WTC11 (cell line): ENCODE measurements at regions not wholly inside any gene's neighbourhood (a gene's known extent, or its start where the extent isn't known, plus 50 kb on each side); places are given as distances from the start of the nearest gene placed in this dataset.

Source experiments
- ATAC-seq: fragments of 200-7000 bp; cut with Tn5 transposase; 2 replicates; pipeline ENCODE4 v1.10.0; 2021; ENCODE audit warnings: mild to moderate bottlenecking, moderate library complexity
- CTCF ChIA-PET: fragments of 300-600 bp; sonication (Branson Sonifier 250); formaldehyde crosslinking; loops from one replicate; lab custom pipeline; 2021; ENCODE audit warnings: antibody characterized with exemption; lab: Charles Lee
- POLR2A ChIA-PET: fragments of 350-600 bp; sonication (Branson Sonifier 250); formaldehyde crosslinking; loops from one replicate; lab custom pipeline; 2021; ENCODE audit warnings: antibody characterized with exemption; lab: Charles Lee
- DNase-seq: peaks from one replicate; pipeline ENCODE4 v3.0.0; 2021; ENCODE audit warnings: low spot score
- H3K27ac Mint-ChIP-seq: 2 replicates; pipeline ENCODE4 v1.8.0; 2021; ENCODE audit warnings: mixed read lengths
- H3K27me3 Mint-ChIP-seq: 2 replicates; pipeline ENCODE4 v1.8.0; 2021; ENCODE audit warnings: low read depth, mild to moderate bottlenecking, moderate library complexity, mixed read lengths
- H3K36me3 Mint-ChIP-seq: 2 replicates; pipeline ENCODE4 v1.8.0; 2021; ENCODE audit warnings: mixed read lengths
- H3K4me1 Mint-ChIP-seq: 2 replicates; pipeline ENCODE4 v1.8.0; 2022; ENCODE audit warnings: mixed read lengths
- H3K4me3 Mint-ChIP-seq: 2 replicates; pipeline ENCODE4 v1.8.0; 2021; ENCODE audit warnings: mild to moderate bottlenecking, moderate library complexity, mixed read lengths
- H3K9me3 Mint-ChIP-seq: 2 replicates; pipeline ENCODE4 v1.8.0; 2021; ENCODE audit warnings: mixed read lengths
- AR ChIP-seq: fragments of 250-450 bp; sonication (Bioruptor Pico); IDR thresholded peaks from 2 replicates; pipeline ENCODE4 v1.9.0; 2021; ENCODE audit warnings: mild to moderate bottlenecking
- ATF1 ChIP-seq: sonication (generic); formaldehyde crosslinking; IDR thresholded peaks from 2 replicates; pipeline ENCODE4 v1.8.1; 2023; ENCODE audit warnings: mild to moderate bottlenecking, moderate library complexity, missing genetic modification reagents
- CTCF ChIP-seq: fragments of 200-600 bp; IDR thresholded peaks from 2 replicates; pipeline ENCODE4 v1.8.0; 2022; ENCODE audit warnings: antibody characterized with exemption
- ETV6 ChIP-seq: sonication (generic); formaldehyde crosslinking; IDR thresholded peaks from 2 replicates; pipeline ENCODE4 v1.8.1; 2022; ENCODE audit warnings: mild to moderate bottlenecking, missing genetic modification reagents
- FOXP1 ChIP-seq: sonication (generic); formaldehyde crosslinking; IDR thresholded peaks from 2 replicates; pipeline ENCODE4 v1.8.0; 2022; ENCODE audit warnings: missing genetic modification reagents, mild to moderate bottlenecking, moderate library complexity, borderline replicate concordance
- HMGXB4 ChIP-seq: sonication (generic); formaldehyde crosslinking; IDR thresholded peaks from 2 replicates; pipeline ENCODE4 v1.8.1; 2023; ENCODE audit warnings: mild to moderate bottlenecking, moderate library complexity, missing genetic modification reagents
- IRF2 ChIP-seq: sonication (generic); formaldehyde crosslinking; IDR thresholded peaks from 2 replicates; pipeline ENCODE4 v1.8.0; 2022; ENCODE audit warnings: low read depth, missing genetic modification reagents, borderline replicate concordance
- JUN ChIP-seq: sonication (generic); formaldehyde crosslinking; IDR thresholded peaks from 2 replicates; pipeline ENCODE4 v1.8.0; 2023; ENCODE audit warnings: mild to moderate bottlenecking, missing genetic modification reagents
- NFYB ChIP-seq: sonication (generic); formaldehyde crosslinking; conservative IDR thresholded peaks from 2 replicates; pipeline ENCODE4 v1.8.0; 2022; ENCODE audit warnings: low read depth, missing genetic modification reagents
- SMAD4 ChIP-seq: sonication (generic); formaldehyde crosslinking; IDR thresholded peaks from 2 replicates; pipeline ENCODE4 v1.8.0; 2022; ENCODE audit warnings: mild to moderate bottlenecking, missing genetic modification reagents
- TP53 ChIP-seq: sonication (generic); formaldehyde crosslinking; IDR thresholded peaks from 2 replicates; pipeline ENCODE4 v1.8.1; 2023; ENCODE audit warnings: mild to moderate bottlenecking, missing genetic modification reagents
- USF2 ChIP-seq: sonication (generic); formaldehyde crosslinking; IDR thresholded peaks from 2 replicates; pipeline ENCODE4 v1.8.1; 2023; ENCODE audit warnings: mild to moderate bottlenecking, missing genetic modification reagents, moderate library complexity
- ZBTB21 ChIP-seq: sonication (generic); formaldehyde crosslinking; IDR thresholded peaks from 2 replicates; pipeline ENCODE4 v1.8.1; 2023; ENCODE audit warnings: mild to moderate bottlenecking, missing genetic modification reagents, borderline replicate concordance
- ZNF416 ChIP-seq: fragments of 250-450 bp; sonication (Bioruptor Pico); IDR thresholded peaks from 2 replicates; pipeline ENCODE4 v1.9.0; 2021; ENCODE audit warnings: mild to moderate bottlenecking, inconsistent platforms
- TF ChIP-seq, protein P1 (sequence below): sonication (generic); formaldehyde crosslinking; IDR thresholded peaks from 2 replicates; pipeline ENCODE4 v1.8.1; 2023; ENCODE audit warnings: mild to moderate bottlenecking, missing genetic modification reagents, borderline replicate concordance
- TF ChIP-seq, protein P2 (sequence below): sonication (generic); formaldehyde crosslinking; IDR thresholded peaks from 2 replicates; pipeline ENCODE4 v1.8.0; 2023; ENCODE audit warnings: missing genetic modification reagents
- TF ChIP-seq, protein P3 (sequence below): fragments of 250-450 bp; sonication (Bioruptor Pico); IDR thresholded peaks from 2 replicates; pipeline ENCODE4 v1.9.0; 2021; ENCODE audit warnings: moderate library complexity, mild to moderate bottlenecking, inconsistent platforms, borderline replicate concordance

GRCh38 chr13:50548586-50548985 lies 294.9 kb downstream of the DLEU7 start (continued):
- TF ChIP-seq, protein P1, sequence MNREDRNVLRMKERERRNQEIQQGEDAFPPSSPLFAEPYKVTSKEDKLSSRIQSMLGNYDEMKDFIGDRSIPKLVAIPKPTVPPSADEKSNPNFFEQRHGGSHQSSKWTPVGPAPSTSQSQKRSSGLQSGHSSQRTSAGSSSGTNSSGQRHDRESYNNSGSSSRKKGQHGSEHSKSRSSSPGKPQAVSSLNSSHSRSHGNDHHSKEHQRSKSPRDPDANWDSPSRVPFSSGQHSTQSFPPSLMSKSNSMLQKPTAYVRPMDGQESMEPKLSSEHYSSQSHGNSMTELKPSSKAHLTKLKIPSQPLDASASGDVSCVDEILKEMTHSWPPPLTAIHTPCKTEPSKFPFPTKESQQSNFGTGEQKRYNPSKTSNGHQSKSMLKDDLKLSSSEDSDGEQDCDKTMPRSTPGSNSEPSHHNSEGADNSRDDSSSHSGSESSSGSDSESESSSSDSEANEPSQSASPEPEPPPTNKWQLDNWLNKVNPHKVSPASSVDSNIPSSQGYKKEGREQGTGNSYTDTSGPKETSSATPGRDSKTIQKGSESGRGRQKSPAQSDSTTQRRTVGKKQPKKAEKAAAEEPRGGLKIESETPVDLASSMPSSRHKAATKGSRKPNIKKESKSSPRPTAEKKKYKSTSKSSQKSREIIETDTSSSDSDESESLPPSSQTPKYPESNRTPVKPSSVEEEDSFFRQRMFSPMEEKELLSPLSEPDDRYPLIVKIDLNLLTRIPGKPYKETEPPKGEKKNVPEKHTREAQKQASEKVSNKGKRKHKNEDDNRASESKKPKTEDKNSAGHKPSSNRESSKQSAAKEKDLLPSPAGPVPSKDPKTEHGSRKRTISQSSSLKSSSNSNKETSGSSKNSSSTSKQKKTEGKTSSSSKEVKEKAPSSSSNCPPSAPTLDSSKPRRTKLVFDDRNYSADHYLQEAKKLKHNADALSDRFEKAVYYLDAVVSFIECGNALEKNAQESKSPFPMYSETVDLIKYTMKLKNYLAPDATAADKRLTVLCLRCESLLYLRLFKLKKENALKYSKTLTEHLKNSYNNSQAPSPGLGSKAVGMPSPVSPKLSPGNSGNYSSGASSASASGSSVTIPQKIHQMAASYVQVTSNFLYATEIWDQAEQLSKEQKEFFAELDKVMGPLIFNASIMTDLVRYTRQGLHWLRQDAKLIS (CRISPR knock-in tag), result no peak
- no peak for TF ChIP-seq TP53 (CRISPR knock-in tag)
- TF ChIP-seq AR (CRISPR knock-in tag), result no peak
- no peak for TF ChIP-seq ZBTB21 (CRISPR knock-in tag)
- TF ChIP-seq ZNF416, result no peak
- TF ChIP-seq JUN (CRISPR knock-in tag), result no peak

DNA sequence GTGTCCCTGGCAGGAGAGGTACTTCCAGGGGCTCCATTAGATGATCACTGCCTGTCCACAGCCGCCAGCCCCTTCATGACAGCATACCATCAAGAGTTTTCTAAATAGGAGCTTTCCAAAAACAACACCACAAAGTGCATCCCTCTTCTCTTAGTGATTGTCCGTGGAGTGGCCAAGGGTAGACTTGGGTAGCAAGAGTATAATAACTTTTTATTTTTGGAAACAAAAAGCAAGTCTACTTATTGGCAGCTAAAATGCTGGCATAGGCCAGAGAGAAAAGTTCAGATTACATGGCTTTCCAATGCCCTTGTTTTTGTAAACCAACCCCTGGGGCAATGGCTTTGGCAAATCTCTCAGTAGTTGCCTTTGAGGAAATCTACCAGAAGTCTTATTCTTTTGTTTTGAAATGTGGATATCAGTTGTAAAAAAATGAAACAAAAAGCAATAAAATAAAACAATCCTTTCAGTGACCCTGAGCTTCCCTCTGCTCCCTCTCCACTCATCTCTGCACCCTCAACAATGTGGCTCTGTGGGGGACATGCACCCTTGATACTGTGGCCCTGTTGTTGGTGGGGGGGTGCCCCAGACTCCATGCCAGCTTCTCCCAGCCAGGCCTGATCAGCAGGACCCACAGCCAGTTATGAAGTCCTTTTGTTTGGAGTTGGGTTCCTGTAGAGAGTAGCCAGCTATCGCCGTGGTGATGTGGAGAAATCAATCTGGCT lies 294.1 kb downstream of the DLEU7 start:
- peaks cover 12% of the 10 kb centered on the region for H3K9me3 Mint-ChIP-seq
- no peak overlapping the region for H3K27ac Mint-ChIP-seq
- H3K36me3 Mint-ChIP-seq, result peaks cover 4% of the 10 kb centered on the region
- TF ChIP-seq HMGXB4 (CRISPR knock-in tag) (no peak), CTCF (no peak), FOXP1 (no peak)
- H3K27me3 Mint-ChIP-seq, result no peaks in the 10 kb centered on the region
- POLR2A ChIA-PET, result no interaction called here
- no peak for DNase-seq
- CTCF ChIA-PET, result interaction anchor here (1.4 kb wide), 1 partner anchor 552 kb away, joined by 3 read pairs; the partner anchor contains the start of gene TRIM13
- no peak for ATAC-seq
- H3K4me3 Mint-ChIP-seq, result no peak overlapping the region
- peaks cover 20% of the 10 kb centered on the region for H3K4me1 Mint-ChIP-seq

DNA sequence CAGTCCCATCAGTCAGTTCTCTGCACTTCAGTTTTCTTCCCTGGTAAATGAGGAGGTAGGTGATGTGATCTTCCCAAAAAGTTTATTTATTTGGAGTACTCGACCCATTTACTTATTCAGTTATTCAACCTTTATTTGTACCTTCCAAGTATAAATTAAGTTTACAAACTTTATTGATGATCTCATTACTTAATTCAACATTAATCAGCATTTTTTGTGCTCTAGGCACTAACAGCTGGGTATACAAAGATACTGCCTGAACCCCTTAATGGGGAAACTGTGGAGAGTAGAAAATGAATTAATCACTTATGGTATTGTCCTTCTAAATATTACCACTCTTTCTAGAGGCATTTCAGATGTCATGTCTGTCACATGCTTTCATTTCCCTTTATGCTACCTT lies 293.3 kb downstream of the DLEU7 start:
- ChIA-PET POLR2A (no interaction called here), CTCF (interaction anchor here (1.4 kb wide), 1 partner anchor 553 kb away, joined by 3 read pairs; the partner anchor contains the start of gene TRIM13)
- DNase-seq (no peak), ATAC-seq (no peak)
- H3K27ac Mint-ChIP-seq, result no peak overlapping the region
- peaks cover 12% of the 10 kb centered on the region for H3K9me3 Mint-ChIP-seq
- no peak overlapping the region for H3K4me3 Mint-ChIP-seq
- H3K36me3 Mint-ChIP-seq, result peaks cover 4% of the 10 kb centered on the region
- H3K4me1 Mint-ChIP-seq, result peaks cover 12% of the 10 kb centered on the region
- H3K27me3 Mint-ChIP-seq, result no peaks in the 10 kb centered on the region
- TF ChIP-seq IRF2 (CRISPR knock-in tag), result no peak
- no peak for TF ChIP-seq SMAD4 (CRISPR knock-in tag)
- no peak for TF ChIP-seq USF2 (CRISPR knock-in tag)
- no peak for TF ChIP-seq ATF1
- TF ChIP-seq HMGXB4 (CRISPR knock-in tag), result no peak
- no peak for TF ChIP-seq ETV6 (CRISPR knock-in tag)
- TF ChIP-seq, protein P2, sequence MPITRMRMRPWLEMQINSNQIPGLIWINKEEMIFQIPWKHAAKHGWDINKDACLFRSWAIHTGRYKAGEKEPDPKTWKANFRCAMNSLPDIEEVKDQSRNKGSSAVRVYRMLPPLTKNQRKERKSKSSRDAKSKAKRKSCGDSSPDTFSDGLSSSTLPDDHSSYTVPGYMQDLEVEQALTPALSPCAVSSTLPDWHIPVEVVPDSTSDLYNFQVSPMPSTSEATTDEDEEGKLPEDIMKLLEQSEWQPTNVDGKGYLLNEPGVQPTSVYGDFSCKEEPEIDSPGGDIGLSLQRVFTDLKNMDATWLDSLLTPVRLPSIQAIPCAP, result no peak
- TF ChIP-seq, protein P3, sequence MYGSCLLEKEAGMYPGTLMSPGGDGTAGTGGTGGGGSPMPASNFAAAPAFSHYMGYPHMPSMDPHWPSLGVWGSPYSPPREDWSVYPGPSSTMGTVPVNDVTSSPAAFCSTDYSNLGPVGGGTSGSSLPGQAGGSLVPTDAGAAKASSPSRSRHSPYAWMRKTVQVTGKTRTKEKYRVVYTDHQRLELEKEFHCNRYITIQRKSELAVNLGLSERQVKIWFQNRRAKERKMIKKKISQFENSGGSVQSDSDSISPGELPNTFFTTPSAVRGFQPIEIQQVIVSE (CRISPR knock-in tag), result no peak
- no peak for TF ChIP-seq NFYB (CRISPR knock-in tag)
